ENCODE measurements at regions not wholly inside any gene's neighbourhood (a gene's known extent, or its start where the extent isn't known, plus 50 kb on each side); places are given as distances from the start of the nearest gene placed in this dataset.
A peak's percentile ranks its signal among the peaks of the same experiment; 100 is the strongest.
"Not testable (repeated sequence)": the region's sequence is repeated elsewhere in the genome, so short reads cannot be mapped to it uniquely, and the experiment has no call there.

- Histone ChIP-seq H3K4me1 (ENCODE audit: insufficient read depth) (no peaks in the 10 kb centered on the region), H3K27ac (no peak overlapping the region), H3K9me2 (ENCODE audit: insufficient read depth) (no peaks in the 10 kb centered on the region), H3K36me3 (ENCODE audit: low read depth) (no peaks in the 10 kb centered on the region), H2AFZ (no peak overlapping the region), H3K27me3 (replicated peaks; ENCODE audit: insufficient read depth) (no peaks in the 10 kb centered on the region), H3K4me2 (ENCODE audit: unreplicated experiment) (no peak overlapping the region), H3K79me2 (ENCODE audit: insufficient read depth) (no peaks in the 10 kb centered on the region), H4K20me1 (ENCODE audit: insufficient read depth) (no peaks in the 10 kb centered on the region), H3K4me3 (no peak overlapping the region), H3K9me3 (ENCODE audit: low read depth) (no peaks in the 10 kb centered on the region), H3F3A (ENCODE audit: insufficient read depth) (no peaks in the 10 kb centered on the region), H3K9ac (no peak overlapping the region)
- TF ChIP-seq EZH2 (IDR thresholded peaks at IDR 0.05; ENCODE audit: insufficient read depth, poor library complexity, severe bottlenecking), result no peak
- no peak for TF ChIP-seq EZH2phosphoT487 (IDR thresholded peaks at IDR 0.05; ENCODE audit: insufficient read depth, low read depth)
- DNase-seq, result no peak
- in situ Hi-C loops (cut with MboI), result no loop called here
- 64 to 65% methylated on average over 6 of the region's 6 CpGs for WGBS, 2 experiments (ENCODE audit: low coverage in 1 of 2, low lambda C conversion rate in 2 of 2, missing lambda C conversion rate in 2 of 2)
Measured at GRCh38 chr13:24943136-24943535, 152.8 kb upstream of the PABPC3 start.

GRCh38 chr13:24944073-24944472 lies 151.9 kb upstream of the PABPC3 start:
- H3K79me2 ChIP-seq (ENCODE audit: insufficient read depth); H3K4me1 ChIP-seq (ENCODE audit: insufficient read depth); H3K27me3 ChIP-seq (replicated peaks; ENCODE audit: insufficient read depth); H3K9me3 ChIP-seq (ENCODE audit: low read depth); H3K36me3 ChIP-seq (ENCODE audit: low read depth); H3F3A ChIP-seq (ENCODE audit: insufficient read depth); DNase-seq; H4K20me1 ChIP-seq (ENCODE audit: insufficient read depth); H3K4me2 ChIP-seq (ENCODE audit: unreplicated experiment); H3K4me3 ChIP-seq; H2AFZ ChIP-seq; H3K9ac ChIP-seq; in situ Hi-C loops (cut with MboI); H3K9me2 ChIP-seq (ENCODE audit: insufficient read depth); H3K27ac ChIP-seq: not testable (repeated sequence)
- WGBS, 2 experiments (ENCODE audit: low coverage in 1 of 2, low lambda C conversion rate in 2 of 2, missing lambda C conversion rate in 2 of 2), result 46 to 58% methylated on average over 4 of the region's 4 CpGs

- DNase-seq; H3K36me3 ChIP-seq (ENCODE audit: low read depth); H3K4me2 ChIP-seq (ENCODE audit: unreplicated experiment); H3K9me3 ChIP-seq (ENCODE audit: low read depth); H2AFZ ChIP-seq; H3K27ac ChIP-seq; H3K4me3 ChIP-seq; H3K9ac ChIP-seq; H3K79me2 ChIP-seq (ENCODE audit: insufficient read depth); H3K9me2 ChIP-seq (ENCODE audit: insufficient read depth); in situ Hi-C loops (cut with MboI); H3F3A ChIP-seq (ENCODE audit: insufficient read depth); H4K20me1 ChIP-seq (ENCODE audit: insufficient read depth); H3K4me1 ChIP-seq (ENCODE audit: insufficient read depth); H3K27me3 ChIP-seq (replicated peaks; ENCODE audit: insufficient read depth): not testable (repeated sequence)
- WGBS, 2 experiments (ENCODE audit: low coverage in 1 of 2, low lambda C conversion rate in 2 of 2, missing lambda C conversion rate in 2 of 2), result 93 to 95% methylated on average over 2 of the region's 2 CpGs
Measured at GRCh38 chr13:24948977-24949376, 147.0 kb upstream of the PABPC3 start.

GRCh38 chr13:24950611-24951010 lies 145.3 kb upstream of the PABPC3 start:
- H2AFZ ChIP-seq; H3K4me2 ChIP-seq (ENCODE audit: unreplicated experiment); H3K9ac ChIP-seq; H3F3A ChIP-seq (ENCODE audit: insufficient read depth); H3K27me3 ChIP-seq (replicated peaks; ENCODE audit: insufficient read depth); H3K9me3 ChIP-seq (ENCODE audit: low read depth); H3K27ac ChIP-seq; H3K36me3 ChIP-seq (ENCODE audit: low read depth); DNase-seq; H3K9me2 ChIP-seq (ENCODE audit: insufficient read depth); H4K20me1 ChIP-seq (ENCODE audit: insufficient read depth); H3K4me1 ChIP-seq (ENCODE audit: insufficient read depth); H3K79me2 ChIP-seq (ENCODE audit: insufficient read depth); H3K4me3 ChIP-seq: not testable (repeated sequence)
- in situ Hi-C loops (cut with MboI), result loop anchor here (25.0 kb wide), 1 partner anchor 363 kb away; no protein-coding TSS in a partner anchor

GRCh38 chr13:24967970-24968369 lies 128.0 kb upstream of the PABPC3 start:
- Histone ChIP-seq H3K9ac (peak overlapping the region; percentile 60), H3K4me3 (peak overlapping the region; percentile 79), H2AFZ (peak overlapping the region; percentile 97), H3K4me2 (ENCODE audit: unreplicated experiment) (peak overlapping the region; percentile 83)
- H3K4me1 ChIP-seq (ENCODE audit: insufficient read depth); H3K9me2 ChIP-seq (ENCODE audit: insufficient read depth); H3K9me3 ChIP-seq (ENCODE audit: low read depth); H3K36me3 ChIP-seq (ENCODE audit: low read depth); H3F3A ChIP-seq (ENCODE audit: insufficient read depth); H3K79me2 ChIP-seq (ENCODE audit: insufficient read depth); H3K27me3 ChIP-seq (replicated peaks; ENCODE audit: insufficient read depth); H3K27ac ChIP-seq; H4K20me1 ChIP-seq (ENCODE audit: insufficient read depth): not testable (repeated sequence)
- WGBS, 2 experiments (ENCODE audit: low coverage in 1 of 2, low lambda C conversion rate in 2 of 2, missing lambda C conversion rate in 2 of 2), result 2% methylated on average over 5 of the region's 5 CpGs
- in situ Hi-C loops (cut with MboI), result loop anchor here (25.0 kb wide), 1 partner anchor 381 kb away; no protein-coding TSS in a partner anchor
- DNase-seq, result peak; percentile 19

- not testable (repeated sequence) for H3K79me2 ChIP-seq (ENCODE audit: insufficient read depth); H3K9me2 ChIP-seq (ENCODE audit: insufficient read depth); H3K36me3 ChIP-seq (ENCODE audit: low read depth); H3K27ac ChIP-seq; H3F3A ChIP-seq (ENCODE audit: insufficient read depth); H3K4me1 ChIP-seq (ENCODE audit: insufficient read depth); H3K27me3 ChIP-seq (replicated peaks; ENCODE audit: insufficient read depth); H3K9me3 ChIP-seq (ENCODE audit: low read depth); H4K20me1 ChIP-seq (ENCODE audit: insufficient read depth)
- H3K9ac ChIP-seq, result peak overlapping the region; percentile 60
- in situ Hi-C loops (cut with MboI), result loop anchor here (25.0 kb wide), 1 partner anchor 381 kb away; no protein-coding TSS in a partner anchor
- 0 to 4% methylated on average over 2 of the region's 2 CpGs for WGBS, 2 experiments (ENCODE audit: low coverage in 1 of 2, low lambda C conversion rate in 2 of 2, missing lambda C conversion rate in 2 of 2)
- H2AFZ ChIP-seq, result peak overlapping the region; percentile 97
- H3K4me3 ChIP-seq, result peak overlapping the region; percentile 79
- peak overlapping the region; percentile 83 for H3K4me2 ChIP-seq (ENCODE audit: unreplicated experiment)
- peak; percentile 26 for DNase-seq
Measured at GRCh38 chr13:24968416-24968815, 127.5 kb upstream of the PABPC3 start.

GRCh38 chr13:24973102-24973501 lies 122.8 kb upstream of the PABPC3 start:
- not testable (repeated sequence) for H3F3A ChIP-seq (ENCODE audit: insufficient read depth); H3K36me3 ChIP-seq (ENCODE audit: low read depth); H3K27me3 ChIP-seq (replicated peaks; ENCODE audit: insufficient read depth); H3K4me1 ChIP-seq (ENCODE audit: insufficient read depth); H4K20me1 ChIP-seq (ENCODE audit: insufficient read depth); H3K9me2 ChIP-seq (ENCODE audit: insufficient read depth); H3K79me2 ChIP-seq (ENCODE audit: insufficient read depth); H3K9me3 ChIP-seq (ENCODE audit: low read depth); H3K4me3 ChIP-seq; H2AFZ ChIP-seq; H3K9ac ChIP-seq; DNase-seq; H3K4me2 ChIP-seq (ENCODE audit: unreplicated experiment); H3K27ac ChIP-seq
- in situ Hi-C loops (cut with MboI), result loop anchor here (25.0 kb wide), 1 partner anchor 386 kb away; no protein-coding TSS in a partner anchor
- WGBS, 2 experiments (ENCODE audit: low coverage in 1 of 2, low lambda C conversion rate in 2 of 2, missing lambda C conversion rate in 2 of 2), result 82 to 85% methylated on average over 9 of the region's 9 CpGs

Measured in GM23248 (cell line).